ENCODE measurements at regions not wholly inside any gene's neighbourhood (a gene's known extent, or its start where the extent isn't known, plus 50 kb on each side); places are given as distances from the start of the nearest gene placed in this dataset.

DNA sequence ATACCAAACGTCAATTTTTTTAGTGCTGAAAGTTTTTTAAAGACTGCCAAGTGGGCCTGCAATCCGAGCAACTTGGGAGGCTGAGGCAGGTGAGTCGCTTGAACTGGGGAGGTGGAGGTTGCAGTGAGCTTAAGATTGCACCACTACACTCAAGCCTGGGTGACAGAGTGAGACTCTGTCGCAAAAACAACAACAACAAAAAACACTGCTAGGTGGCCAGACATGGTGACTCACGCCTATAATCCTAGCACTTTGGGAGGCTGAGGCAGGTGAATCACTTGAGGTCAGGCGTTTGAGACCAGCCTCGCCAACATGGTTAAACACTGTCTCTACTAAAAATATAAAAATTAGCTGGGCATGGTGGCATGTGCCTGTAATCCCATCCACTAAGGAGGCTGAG is 202.8 kb upstream of the COPS8 start:
- ATAC-seq (ENCODE audit: low read depth) (no peak), DNase-seq (no peak)
- Mint-ChIP-seq H3K27ac (no peak overlapping the region), H3K9me3 (no peaks in the 10 kb centered on the region), H3K36me3 (no peaks in the 10 kb centered on the region), H3K4me1 (no peaks in the 10 kb centered on the region), H3K27me3 (peaks cover 6% of the 10 kb centered on the region), H3K4me3 (no peak overlapping the region)
- POLR2A ChIA-PET: no interaction called here

DNA sequence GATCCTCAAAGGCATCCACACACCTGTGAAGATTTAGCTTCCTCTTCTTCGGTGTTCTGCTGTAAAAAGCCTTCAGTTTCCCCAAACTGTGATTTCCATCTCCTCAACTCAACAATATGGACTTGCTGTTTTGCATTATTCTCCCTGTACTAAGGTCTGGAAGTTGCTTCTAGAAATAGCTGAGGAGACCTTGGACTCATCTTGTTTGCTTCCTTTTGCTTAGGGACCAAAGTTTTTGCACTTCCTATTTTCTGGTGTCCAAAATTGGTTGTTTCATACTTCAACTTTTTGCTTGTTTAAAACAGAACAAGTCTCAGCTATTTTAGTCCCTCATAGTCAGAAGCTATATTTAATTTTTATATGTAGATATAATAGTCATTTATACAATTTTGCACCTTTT is 201.9 kb upstream of the COPS8 start:
- peaks cover 6% of the 10 kb centered on the region for H3K27me3 Mint-ChIP-seq
- no peaks in the 10 kb centered on the region for H3K36me3 Mint-ChIP-seq
- DNase-seq (no peak), ATAC-seq (ENCODE audit: low read depth) (no peak)
- no peaks in the 10 kb centered on the region for H3K4me1 Mint-ChIP-seq
- H3K4me3 Mint-ChIP-seq: no peak overlapping the region
- POLR2A ChIA-PET: no interaction called here
- H3K27ac Mint-ChIP-seq: no peak overlapping the region
- H3K9me3 Mint-ChIP-seq: no peaks in the 10 kb centered on the region

DNA sequence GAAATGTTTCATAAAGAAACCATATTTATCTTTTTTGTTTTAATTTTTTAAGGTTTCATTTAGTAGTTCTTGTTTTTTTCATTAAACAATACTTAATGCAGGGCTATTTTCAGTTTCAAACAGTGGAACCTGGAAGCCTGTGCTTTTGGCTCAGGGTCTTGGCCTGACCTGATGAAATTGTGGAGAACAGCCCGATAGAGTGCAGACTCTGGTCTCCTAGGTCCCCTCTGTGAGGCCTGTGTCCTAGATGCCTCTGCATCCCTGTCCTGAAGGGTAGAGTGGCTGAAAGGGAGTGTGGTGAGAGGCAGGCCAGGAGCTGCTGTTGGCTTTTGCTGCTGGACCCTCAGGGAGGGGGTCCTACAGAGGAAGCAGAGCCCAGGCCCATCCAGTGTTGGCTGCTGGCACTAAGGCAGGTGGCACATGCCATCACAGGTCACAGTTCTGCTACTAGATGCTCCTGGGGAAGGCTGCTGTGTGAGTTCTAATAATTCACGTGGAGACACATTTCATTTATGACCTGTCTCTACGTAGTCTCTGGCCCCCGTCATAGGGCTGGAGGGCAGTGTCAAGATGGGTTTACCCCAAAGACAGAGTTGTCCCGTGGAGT is 201.0 kb upstream of the COPS8 start:
- Mint-ChIP-seq H3K4me3 (no peak overlapping the region), H3K27ac (no peak overlapping the region), H3K9me3 (no peaks in the 10 kb centered on the region), H3K4me1 (no peaks in the 10 kb centered on the region), H3K27me3 (peaks cover 6% of the 10 kb centered on the region), H3K36me3 (no peaks in the 10 kb centered on the region)
- POLR2A ChIA-PET: no interaction called here
- no peak for DNase-seq
- no peak for ATAC-seq (ENCODE audit: low read depth)

DNA sequence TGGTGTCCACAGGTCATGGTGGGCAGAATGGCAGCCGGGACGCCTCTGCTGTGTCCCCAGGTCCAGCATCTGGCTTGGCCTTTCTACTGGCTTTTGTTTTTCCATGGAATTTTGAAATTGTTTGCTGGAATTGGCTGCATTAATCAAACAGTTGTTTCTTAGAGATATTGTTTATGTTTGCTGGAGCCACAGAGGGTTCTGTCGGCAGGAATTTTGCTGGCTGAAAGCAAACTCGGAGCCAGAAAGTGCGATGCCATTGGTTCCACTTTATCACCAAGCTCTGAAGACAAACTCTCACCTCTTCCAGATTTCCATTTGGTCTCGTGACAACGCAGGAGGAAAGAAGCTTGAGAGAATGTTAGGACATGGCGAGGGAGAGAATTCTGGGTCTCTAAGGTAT is 199.2 kb upstream of the COPS8 start:
- Mint-ChIP-seq H3K36me3 (no peaks in the 10 kb centered on the region), H3K9me3 (no peaks in the 10 kb centered on the region), H3K27me3 (peaks cover 6% of the 10 kb centered on the region), H3K4me1 (no peaks in the 10 kb centered on the region), H3K4me3 (no peak overlapping the region), H3K27ac (no peak overlapping the region)
- POLR2A ChIA-PET: no interaction called here
- no peak for ATAC-seq (ENCODE audit: low read depth)
- DNase-seq: no peak

DNA sequence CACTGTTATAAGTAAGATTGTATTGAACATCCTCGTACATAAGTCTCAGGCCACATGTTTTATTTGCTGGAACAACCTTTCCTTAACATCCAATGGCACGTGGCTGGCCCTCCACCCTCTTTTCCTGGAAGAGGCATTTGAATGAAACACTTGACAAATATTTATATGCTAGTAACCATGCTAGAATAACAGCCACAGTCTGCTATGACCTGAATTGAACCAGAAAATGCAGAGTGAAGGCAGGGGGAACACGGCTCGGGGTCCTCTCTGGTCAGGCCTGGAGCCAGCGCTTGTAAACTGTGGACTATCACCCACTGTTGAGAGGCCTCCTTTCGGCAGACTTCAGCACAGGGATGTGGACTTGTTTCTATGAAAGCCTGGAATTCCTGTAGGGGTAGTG is 198.2 kb upstream of the COPS8 start:
- Mint-ChIP-seq H3K36me3 (no peaks in the 10 kb centered on the region), H3K4me1 (no peaks in the 10 kb centered on the region), H3K27ac (no peak overlapping the region), H3K4me3 (no peak overlapping the region), H3K9me3 (no peaks in the 10 kb centered on the region), H3K27me3 (peaks cover 2% of the 10 kb centered on the region)
- ATAC-seq (ENCODE audit: low read depth): no peak
- POLR2A ChIA-PET: no interaction called here
- DNase-seq: no peak

DNA sequence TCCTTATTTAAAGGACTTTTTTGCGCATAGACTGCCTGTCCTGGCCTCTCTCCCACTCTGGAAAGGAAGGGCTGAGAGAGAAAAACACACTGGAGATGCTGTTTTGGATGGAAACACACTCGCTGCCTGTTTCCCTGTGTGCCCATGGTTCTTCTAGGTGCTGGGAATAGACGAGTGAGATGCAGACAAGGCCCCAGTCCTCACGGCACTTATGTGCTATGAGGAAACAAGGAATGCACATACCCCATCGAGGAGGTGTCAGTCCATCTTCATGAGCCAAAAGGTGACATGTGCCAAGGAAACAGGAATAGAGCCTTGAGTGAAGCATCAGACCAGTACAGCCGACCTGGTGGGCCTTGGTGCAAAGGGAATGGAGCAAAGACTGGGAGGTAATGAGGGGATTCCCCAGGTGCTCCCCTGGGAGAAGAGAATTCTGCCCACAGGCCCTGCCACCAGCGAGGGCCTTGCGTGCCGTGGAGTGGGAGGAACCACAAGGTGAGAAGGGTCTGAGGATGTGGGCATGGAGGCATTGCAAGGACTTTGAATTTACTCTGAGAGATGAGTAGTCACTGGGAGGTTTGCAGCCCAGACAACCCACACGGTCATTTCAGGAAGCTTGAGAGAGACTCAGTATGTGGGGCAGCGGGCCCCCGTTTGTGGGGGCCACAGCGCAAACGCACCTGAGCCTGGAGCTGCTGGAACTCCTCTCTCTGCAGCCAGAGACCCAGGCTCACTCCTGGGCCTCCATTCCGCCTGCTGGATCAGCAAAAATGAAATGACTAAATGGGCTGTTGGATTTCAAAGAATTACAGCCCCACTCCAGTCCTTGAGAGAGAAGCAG is 197.5 kb upstream of the COPS8 start:
- POLR2A ChIA-PET: no interaction called here

DNA sequence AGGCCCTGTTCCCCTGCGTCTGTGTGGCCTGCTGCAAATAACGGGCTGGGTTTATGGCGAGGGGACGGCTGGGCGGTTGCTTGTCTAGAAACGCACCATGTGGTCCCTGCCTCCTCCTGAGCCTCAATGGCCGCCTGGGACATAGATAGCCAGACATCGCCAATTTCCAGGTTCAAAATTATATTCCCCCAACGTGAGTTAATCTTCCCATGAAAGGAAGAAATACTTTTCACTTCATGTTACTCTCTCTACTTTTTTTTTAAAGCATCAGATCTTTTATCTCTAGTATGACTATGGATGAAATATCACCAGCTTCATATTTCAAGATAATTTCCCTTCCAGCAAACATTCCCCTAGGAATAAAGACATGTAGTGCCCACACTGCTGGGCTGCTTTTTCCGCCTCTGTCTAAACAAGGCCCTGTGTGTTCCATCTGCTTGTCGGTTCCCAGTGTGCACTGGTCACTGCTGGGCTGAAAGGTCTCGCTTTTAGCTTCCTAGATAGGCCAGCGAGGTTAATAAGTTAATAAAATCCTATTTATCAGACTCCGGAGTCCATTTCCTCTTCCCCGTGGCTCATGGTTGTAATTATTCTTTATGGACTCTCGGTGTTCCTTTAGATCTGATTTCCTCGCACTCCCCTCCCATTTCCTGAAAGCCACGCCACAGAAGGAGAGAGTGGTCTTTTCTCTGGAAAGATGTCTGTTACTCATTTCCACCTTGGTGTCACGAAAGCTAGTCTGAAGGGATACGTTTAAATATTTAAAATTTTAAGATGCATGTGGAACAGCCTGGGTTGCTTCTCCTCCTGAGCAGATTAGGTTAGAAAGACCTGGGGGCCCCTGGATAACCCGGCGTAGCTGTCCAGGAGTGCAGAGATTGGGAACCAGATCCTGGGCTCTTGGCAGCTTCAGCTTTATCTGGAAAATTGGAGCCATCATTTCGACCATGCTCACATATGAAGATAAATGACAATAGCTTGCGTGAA is 196.6 kb upstream of the COPS8 start:
- no peaks in the 10 kb centered on the region for H3K4me1 Mint-ChIP-seq

More for the DNA sequence above, 197.5 kb upstream of the COPS8 start:
- Mint-ChIP-seq H3K27ac (no peak overlapping the region), H3K4me1 (no peaks in the 10 kb centered on the region), H3K4me3 (no peak overlapping the region), H3K27me3 (peaks cover 2% of the 10 kb centered on the region), H3K36me3 (no peaks in the 10 kb centered on the region), H3K9me3 (no peaks in the 10 kb centered on the region)
- no peak for ATAC-seq (ENCODE audit: low read depth)
- no peak for DNase-seq

DNA sequence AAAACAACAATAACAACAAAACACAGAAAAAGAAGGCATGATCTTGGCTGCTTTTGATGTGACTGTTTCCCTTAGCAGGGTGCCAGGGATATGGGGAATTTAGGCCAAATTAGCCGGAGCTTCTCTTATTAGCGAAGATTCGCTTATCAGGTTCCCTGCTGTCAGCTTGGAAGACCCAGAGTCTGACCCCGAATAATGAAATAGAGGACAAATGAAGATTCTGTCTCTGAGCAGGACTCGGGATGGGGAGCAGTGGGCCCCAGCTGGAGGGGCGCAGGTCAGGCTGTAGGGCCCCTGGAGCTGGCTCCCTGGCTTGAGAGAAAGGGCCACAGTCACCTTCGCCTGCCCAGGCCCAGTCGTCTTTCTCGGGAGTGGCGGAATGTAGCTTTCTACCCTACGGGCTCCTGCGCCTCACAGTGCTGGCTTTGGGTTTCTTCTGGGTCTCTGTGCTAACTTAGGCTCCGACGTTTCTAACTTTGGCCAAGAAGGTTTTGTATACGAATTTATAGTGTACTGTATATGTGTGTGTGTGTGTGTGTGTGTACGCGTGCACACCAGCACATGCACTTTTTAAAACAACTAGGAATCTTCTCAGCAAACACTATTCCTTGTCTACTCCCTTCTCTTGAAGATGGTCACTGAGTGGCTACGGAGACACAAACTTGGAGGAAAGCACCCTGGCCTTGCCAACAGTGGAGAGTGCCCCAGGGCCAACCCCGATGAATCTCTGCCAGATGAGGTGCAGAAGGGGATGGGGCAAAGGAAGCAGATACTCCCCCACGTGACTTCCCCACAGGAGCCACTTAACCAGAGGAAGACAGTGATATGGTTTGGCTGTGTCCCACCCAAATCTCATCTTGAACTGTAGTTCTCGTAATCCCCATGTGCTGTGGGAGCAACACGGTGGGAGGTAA is 195.6 kb upstream of the COPS8 start:
- ATAC-seq (ENCODE audit: low read depth) (no peak), DNase-seq (no peak)
- Mint-ChIP-seq H3K9me3 (no peaks in the 10 kb centered on the region), H3K4me3 (no peak overlapping the region), H3K27me3 (peaks cover 4% of the 10 kb centered on the region), H3K27ac (no peak overlapping the region), H3K36me3 (no peaks in the 10 kb centered on the region), H3K4me1 (no peaks in the 10 kb centered on the region)
- POLR2A ChIA-PET: no interaction called here

More for the DNA sequence above, 196.6 kb upstream of the COPS8 start:
- H3K27me3 Mint-ChIP-seq: peaks cover 2% of the 10 kb centered on the region
- POLR2A ChIA-PET: no interaction called here
- no peak for DNase-seq
- no peak for ATAC-seq (ENCODE audit: low read depth)
- no peak overlapping the region for H3K4me3 Mint-ChIP-seq
- no peaks in the 10 kb centered on the region for H3K36me3 Mint-ChIP-seq
- H3K9me3 Mint-ChIP-seq: no peaks in the 10 kb centered on the region
- H3K27ac Mint-ChIP-seq: no peak overlapping the region

DNA sequence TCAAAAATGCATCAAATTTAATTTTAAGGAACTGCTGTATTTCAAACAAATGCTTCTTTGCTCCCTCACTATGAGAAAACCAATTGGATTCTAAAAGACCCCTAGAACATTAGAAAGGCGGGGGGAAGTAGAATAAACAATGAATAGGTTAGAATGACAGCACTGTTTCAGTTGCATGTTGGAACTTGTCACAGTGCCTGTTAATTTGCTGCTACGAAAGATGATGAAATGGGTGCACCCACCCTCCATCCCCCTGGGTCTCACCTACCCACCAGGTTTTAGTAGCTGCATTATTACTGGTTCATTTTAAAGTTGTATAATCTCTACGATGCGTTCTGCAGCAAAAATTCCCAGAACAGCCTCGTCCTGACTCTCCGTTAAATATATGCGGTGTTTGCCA is 193.0 kb upstream of the COPS8 start:
- POLR2A ChIA-PET: no interaction called here
- H3K27me3 Mint-ChIP-seq: peaks cover 4% of the 10 kb centered on the region
- DNase-seq: no peak
- no peaks in the 10 kb centered on the region for H3K9me3 Mint-ChIP-seq
- no peak overlapping the region for H3K4me3 Mint-ChIP-seq
- no peak for ATAC-seq (ENCODE audit: low read depth)
- H3K4me1 Mint-ChIP-seq: no peaks in the 10 kb centered on the region
- no peak overlapping the region for H3K27ac Mint-ChIP-seq
- H3K36me3 Mint-ChIP-seq: no peaks in the 10 kb centered on the region

DNA sequence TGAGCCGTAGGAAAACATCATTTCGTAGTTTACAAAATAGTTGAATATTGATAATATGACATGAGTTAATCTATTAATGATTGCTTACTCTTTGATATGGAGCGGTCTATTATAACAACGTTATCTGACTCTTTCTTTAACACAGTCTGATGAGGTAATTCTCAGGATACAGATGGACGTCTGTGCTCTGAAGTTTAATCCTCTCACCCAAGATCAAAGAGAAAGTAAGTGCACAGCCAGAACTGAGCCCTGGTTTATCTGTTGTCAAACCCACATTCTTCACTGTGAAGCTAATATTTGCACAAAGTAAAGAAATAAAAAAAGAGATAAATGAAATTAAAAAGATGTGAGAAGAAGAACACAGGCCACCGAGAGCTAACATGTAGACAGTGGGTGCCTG is 190.9 kb upstream of the COPS8 start:
- no peak overlapping the region for H3K27ac Mint-ChIP-seq
- DNase-seq: no peak
- H3K4me3 Mint-ChIP-seq: no peak overlapping the region
- no peak for ATAC-seq (ENCODE audit: low read depth)
- H3K27me3 Mint-ChIP-seq: peaks cover 7% of the 10 kb centered on the region
- no peaks in the 10 kb centered on the region for H3K36me3 Mint-ChIP-seq
- no peaks in the 10 kb centered on the region for H3K4me1 Mint-ChIP-seq
- H3K9me3 Mint-ChIP-seq: no peaks in the 10 kb centered on the region
- POLR2A ChIA-PET: no interaction called here

DNA sequence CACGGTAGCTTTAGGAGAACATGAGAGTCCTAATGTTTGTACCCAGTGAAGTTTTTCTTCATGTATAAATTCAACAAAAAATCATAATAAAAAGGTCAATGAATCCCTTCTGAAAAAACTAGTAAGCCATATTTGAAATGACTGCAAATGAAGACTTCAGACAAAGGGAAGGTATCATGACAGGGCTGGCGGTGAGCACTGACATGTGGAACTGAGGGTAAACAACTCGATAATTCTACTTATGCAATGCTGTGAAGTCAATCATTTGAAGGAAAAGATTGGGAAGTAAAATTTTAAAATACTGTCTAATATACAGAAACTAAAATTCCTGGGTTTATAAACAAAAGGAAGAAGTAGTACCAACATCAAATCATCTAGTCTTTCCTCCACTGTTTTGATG is 190.2 kb upstream of the COPS8 start:
- Mint-ChIP-seq H3K36me3 (no peaks in the 10 kb centered on the region), H3K27ac (no peak overlapping the region), H3K4me1 (no peaks in the 10 kb centered on the region), H3K4me3 (no peak overlapping the region), H3K27me3 (peaks cover 7% of the 10 kb centered on the region), H3K9me3 (no peaks in the 10 kb centered on the region)
- POLR2A ChIA-PET: no interaction called here
- DNase-seq (no peak), ATAC-seq (ENCODE audit: low read depth) (no peak)

DNA sequence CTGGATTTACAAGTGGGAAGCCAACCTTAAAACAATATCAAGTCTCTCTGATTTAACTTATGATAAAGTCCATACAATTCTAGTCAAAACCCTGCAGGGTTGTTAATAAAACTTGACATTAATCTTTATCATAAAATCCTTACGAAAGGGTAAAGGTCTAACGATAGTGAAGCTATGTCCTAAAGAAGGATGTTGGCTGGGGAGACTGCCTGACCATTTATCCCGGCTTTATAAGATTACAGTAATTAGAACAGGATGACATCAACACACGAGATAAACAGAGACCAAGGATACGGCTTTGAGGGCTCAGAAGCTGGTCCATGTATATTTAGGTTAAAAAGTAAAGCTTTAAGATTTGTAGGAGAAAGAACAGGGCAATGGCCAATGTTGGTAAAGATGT is 189.0 kb upstream of the COPS8 start:
- Mint-ChIP-seq H3K4me1 (no peaks in the 10 kb centered on the region), H3K36me3 (no peaks in the 10 kb centered on the region), H3K27me3 (peaks cover 11% of the 10 kb centered on the region), H3K4me3 (no peak overlapping the region), H3K27ac (no peak overlapping the region), H3K9me3 (no peaks in the 10 kb centered on the region)
- no peak for ATAC-seq (ENCODE audit: low read depth)
- POLR2A ChIA-PET: no interaction called here
- no peak for DNase-seq

DNA sequence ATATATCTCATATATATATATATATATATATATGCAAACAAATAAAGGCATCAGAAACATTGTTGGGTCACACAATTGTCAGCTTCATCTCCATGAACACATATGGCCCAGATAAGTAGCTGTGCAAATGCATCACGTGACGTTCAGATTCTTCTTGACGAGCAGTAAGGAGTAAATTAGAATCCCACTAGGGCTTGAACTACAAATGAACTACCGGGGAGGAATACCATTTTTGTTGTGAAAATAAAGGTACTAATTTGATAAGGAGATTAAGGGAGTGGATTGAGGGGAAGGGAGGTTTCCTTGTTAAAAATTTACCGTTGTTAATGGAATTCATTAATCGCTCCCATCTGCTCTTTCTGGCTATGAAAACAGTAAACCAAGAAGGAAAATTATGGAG is 186.5 kb upstream of the COPS8 start:
- H3K36me3 Mint-ChIP-seq: no peaks in the 10 kb centered on the region
- peaks cover 11% of the 10 kb centered on the region for H3K27me3 Mint-ChIP-seq
- H3K4me1 Mint-ChIP-seq: no peaks in the 10 kb centered on the region
- DNase-seq (no peak), ATAC-seq (ENCODE audit: low read depth) (no peak)
- no peak overlapping the region for H3K27ac Mint-ChIP-seq
- POLR2A ChIA-PET: no interaction called here
- H3K9me3 Mint-ChIP-seq: no peaks in the 10 kb centered on the region
- H3K4me3 Mint-ChIP-seq: no peak overlapping the region
